SK-N-SH (cell line): ENCODE measurements at regions not wholly inside any gene's neighbourhood (a gene's known extent, or its start where the extent isn't known, plus 50 kb on each side); places are given as distances from the start of the nearest gene placed in this dataset.

ENCODE experiments used
- JUND ChIP-seq: IDR thresholded peaks from 2 replicates; pipeline ENCODE4 v1.4.0; 2012
- MAX ChIP-seq: IDR thresholded peaks from 2 replicates; pipeline ENCODE4 v1.4.0; 2012; ENCODE audit warnings: low read depth
- NRF1 ChIP-seq: IDR thresholded peaks from 2 replicates; pipeline ENCODE4 v1.6.1; 2012; ENCODE audit warnings: low read depth, mild to moderate bottlenecking, low read length
- REST ChIP-seq: IDR thresholded peaks from 2 replicates; pipeline ENCODE4 v1.6.1; 2012; ENCODE audit warnings: mild to moderate bottlenecking, low read depth, low read length, moderate library complexity
- TAF1 ChIP-seq: IDR thresholded peaks from 2 replicates; pipeline ENCODE4 v1.6.1; 2012; ENCODE audit warnings: low read depth, mild to moderate bottlenecking, low read length, moderate library complexity, borderline replicate concordance
- TCF12 ChIP-seq: IDR thresholded peaks from 2 replicates; pipeline ENCODE4 v1.4.0; 2012
- TF ChIP-seq, protein P1 (sequence below): fragments of 200-600 bp; sonication (generic); IDR thresholded peaks from 2 replicates; pipeline ENCODE4 v1.6.1; 2017; ENCODE audit warnings: antibody characterized with exemption, mild to moderate bottlenecking, moderate library complexity

- no peak for TF ChIP-seq MAX
- no peak for TF ChIP-seq TCF12
- TF ChIP-seq, protein P1, sequence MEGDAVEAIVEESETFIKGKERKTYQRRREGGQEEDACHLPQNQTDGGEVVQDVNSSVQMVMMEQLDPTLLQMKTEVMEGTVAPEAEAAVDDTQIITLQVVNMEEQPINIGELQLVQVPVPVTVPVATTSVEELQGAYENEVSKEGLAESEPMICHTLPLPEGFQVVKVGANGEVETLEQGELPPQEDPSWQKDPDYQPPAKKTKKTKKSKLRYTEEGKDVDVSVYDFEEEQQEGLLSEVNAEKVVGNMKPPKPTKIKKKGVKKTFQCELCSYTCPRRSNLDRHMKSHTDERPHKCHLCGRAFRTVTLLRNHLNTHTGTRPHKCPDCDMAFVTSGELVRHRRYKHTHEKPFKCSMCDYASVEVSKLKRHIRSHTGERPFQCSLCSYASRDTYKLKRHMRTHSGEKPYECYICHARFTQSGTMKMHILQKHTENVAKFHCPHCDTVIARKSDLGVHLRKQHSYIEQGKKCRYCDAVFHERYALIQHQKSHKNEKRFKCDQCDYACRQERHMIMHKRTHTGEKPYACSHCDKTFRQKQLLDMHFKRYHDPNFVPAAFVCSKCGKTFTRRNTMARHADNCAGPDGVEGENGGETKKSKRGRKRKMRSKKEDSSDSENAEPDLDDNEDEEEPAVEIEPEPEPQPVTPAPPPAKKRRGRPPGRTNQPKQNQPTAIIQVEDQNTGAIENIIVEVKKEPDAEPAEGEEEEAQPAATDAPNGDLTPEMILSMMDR, result no peak
- no peak for TF ChIP-seq REST
- no peak for TF ChIP-seq JUND
- TF ChIP-seq TAF1, result no peak
- no peak for TF ChIP-seq NRF1
Measured at GRCh38 chr1:192713921-192714320, 78.0 kb downstream of the RGS13 start.
